Astrocyte of the cerebellum (primary cell): ENCODE measurements at regions not wholly inside any gene's neighbourhood (a gene's known extent, or its start where the extent isn't known, plus 50 kb on each side); places are given as distances from the start of the nearest gene placed in this dataset.

ENCODE experiments used
- DNase-seq: peaks from one replicate; pipeline ENCODE4 v3.0.0-alpha.2; 2011; ENCODE audit warnings: low read depth
- H3K4me3 ChIP-seq: 2 replicates; pipeline ENCODE4 v1.5.1; 2011; ENCODE audit warnings: mild to moderate bottlenecking, low read depth, low read length, moderate library complexity
- in situ Hi-C: cut with HindIII; loops from 2 replicates; pipeline ENCODE4 v1.10.0; 2017; ENCODE audit warnings: low sequenced_read_pairs
- TF ChIP-seq, protein P1 (sequence below): IDR thresholded peaks from 2 replicates; pipeline ENCODE4 v1.5.1; 2012; ENCODE audit warnings: low read length, low read depth, moderate library complexity, mild to moderate bottlenecking; ENCODE audit errors: missing control alignments

DNA sequence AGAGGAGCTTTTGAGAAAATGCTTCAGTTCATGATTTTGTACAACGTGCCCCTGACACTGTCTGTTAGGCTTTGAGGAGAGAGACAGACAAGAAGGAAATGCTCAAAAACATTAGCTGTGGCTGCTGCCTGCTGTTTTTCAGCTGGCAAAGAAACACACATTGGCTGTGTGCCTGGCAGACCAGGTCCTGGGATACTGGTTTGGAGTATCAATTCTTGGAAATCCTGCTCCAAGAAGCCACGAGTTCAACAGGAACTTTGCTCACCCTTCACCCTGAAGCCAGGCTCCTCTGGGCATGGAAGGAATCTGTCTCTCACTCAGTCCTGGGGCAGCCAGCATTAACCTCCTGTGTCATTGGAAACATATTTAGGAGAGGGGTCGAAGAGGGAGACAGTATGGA lies 245.5 kb downstream of the AUH start:
- DNase-seq, result peak; percentile 29
- TF ChIP-seq, protein P1, sequence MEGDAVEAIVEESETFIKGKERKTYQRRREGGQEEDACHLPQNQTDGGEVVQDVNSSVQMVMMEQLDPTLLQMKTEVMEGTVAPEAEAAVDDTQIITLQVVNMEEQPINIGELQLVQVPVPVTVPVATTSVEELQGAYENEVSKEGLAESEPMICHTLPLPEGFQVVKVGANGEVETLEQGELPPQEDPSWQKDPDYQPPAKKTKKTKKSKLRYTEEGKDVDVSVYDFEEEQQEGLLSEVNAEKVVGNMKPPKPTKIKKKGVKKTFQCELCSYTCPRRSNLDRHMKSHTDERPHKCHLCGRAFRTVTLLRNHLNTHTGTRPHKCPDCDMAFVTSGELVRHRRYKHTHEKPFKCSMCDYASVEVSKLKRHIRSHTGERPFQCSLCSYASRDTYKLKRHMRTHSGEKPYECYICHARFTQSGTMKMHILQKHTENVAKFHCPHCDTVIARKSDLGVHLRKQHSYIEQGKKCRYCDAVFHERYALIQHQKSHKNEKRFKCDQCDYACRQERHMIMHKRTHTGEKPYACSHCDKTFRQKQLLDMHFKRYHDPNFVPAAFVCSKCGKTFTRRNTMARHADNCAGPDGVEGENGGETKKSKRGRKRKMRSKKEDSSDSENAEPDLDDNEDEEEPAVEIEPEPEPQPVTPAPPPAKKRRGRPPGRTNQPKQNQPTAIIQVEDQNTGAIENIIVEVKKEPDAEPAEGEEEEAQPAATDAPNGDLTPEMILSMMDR, result no peak
- H3K4me3 ChIP-seq, result no peak overlapping the region
- in situ Hi-C loops, result no loop called here

DNA sequence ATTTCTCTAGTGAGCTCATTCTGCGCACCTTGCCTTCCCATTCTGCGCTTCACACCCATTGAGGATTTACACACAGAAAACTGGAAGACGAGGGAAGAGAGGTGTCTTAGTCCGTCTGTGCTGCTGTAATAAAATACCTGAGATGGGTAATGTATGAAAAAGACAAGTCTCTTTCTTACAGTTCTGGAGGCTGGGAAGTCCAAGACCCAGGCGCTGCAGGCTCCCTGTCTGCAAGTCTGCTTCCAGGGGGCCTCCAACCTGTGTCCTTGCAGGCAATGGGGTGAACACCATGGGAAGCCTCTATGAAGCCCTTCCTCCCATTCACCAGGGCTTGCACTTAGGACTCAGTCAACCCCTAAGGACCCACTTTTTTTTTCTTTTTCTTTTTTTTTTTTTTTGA lies 245.0 kb downstream of the AUH start:
- in situ Hi-C loops, result no loop called here
- no peak for DNase-seq
- TF ChIP-seq, protein P1, result no peak
- no peak overlapping the region for H3K4me3 ChIP-seq

- H3K4me3 ChIP-seq, result no peak overlapping the region
- TF ChIP-seq, protein P1, result no peak
- no peak for DNase-seq
- in situ Hi-C loops, result no loop called here
Measured at GRCh38 chr9:91117474-91117891, 244.2 kb downstream of the AUH start.

DNA sequence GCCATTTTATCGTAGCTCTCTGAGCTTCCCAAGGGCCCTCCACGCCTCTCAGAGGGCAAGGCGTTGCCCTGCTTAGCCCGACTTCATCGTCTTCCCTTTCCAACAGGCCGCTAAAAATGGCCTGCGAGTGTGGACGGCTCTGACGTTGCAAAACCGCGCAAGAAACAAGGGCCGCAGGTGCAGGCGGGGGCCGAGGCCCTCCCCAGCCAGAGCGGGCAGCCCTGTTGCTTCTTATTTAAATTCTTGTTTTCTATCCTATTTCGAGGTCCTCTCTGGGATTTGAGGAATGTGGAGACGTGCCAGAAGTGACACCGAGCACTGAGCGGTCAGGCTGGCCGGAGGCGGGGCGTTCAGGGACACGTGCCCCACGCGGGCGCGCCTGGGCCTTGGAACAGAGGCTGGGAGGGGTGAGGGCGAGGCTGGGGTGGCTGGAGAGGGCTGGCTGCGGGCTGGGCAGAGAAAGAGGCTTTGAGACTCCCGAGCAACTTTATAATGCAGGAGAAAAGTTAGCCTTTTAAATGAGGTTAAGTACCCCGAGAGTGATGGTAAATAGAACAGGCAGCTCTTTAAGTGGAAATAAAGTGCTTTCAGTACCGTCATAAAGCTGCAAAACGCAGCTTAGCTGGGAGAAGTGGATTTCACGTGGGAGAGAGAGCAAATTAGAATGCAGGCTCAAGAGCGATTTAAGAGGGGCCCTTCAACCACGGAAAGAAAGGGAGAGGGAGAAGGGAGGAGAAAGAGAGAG lies 243.6 kb downstream of the AUH start:
- in situ Hi-C loops, result no loop called here
- TF ChIP-seq, protein P1, result no peak
- peak; percentile 42 for DNase-seq
- H3K4me3 ChIP-seq, result no peak overlapping the region

DNA sequence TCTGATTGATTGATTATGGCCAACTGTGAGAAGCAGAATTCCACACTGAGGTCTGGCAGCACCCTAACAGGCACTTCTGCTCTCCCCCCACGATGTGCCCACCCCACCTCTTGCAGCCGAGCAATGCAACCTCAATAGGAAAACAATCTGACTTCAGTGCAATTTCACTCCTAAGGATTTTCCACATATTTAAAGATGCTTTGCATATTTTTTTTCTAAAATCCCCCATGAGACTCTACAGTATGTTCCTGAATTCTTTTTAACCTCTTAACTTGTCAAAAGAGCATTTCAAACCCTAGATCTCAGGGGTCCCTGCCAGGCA lies 243.1 kb downstream of the AUH start:
- DNase-seq, result no peak
- no peak overlapping the region for H3K4me3 ChIP-seq
- TF ChIP-seq, protein P1, result no peak
- in situ Hi-C loops, result no loop called here

GRCh38 chr9:91119142-91119541 lies 242.6 kb downstream of the AUH start:
- peak; percentile 18 for DNase-seq
- in situ Hi-C loops, result no loop called here

More at GRCh38 chr9:91119142-91119541, 242.6 kb downstream of the AUH start:
- TF ChIP-seq, protein P1, result no peak
- H3K4me3 ChIP-seq, result no peak overlapping the region
